ENCODE measurements at regions not wholly inside any gene's neighbourhood (a gene's known extent, or its start where the extent isn't known, plus 50 kb on each side); places are given as distances from the start of the nearest gene placed in this dataset.

- Histone ChIP-seq H3K27ac (ENCODE audit: control insufficient read depth, insufficient read depth, low read length) (no peak overlapping the region), H3K9me1 (ENCODE audit: control insufficient read depth, extremely low read depth, insufficient read depth, low read length) (no peaks in the 10 kb centered on the region), H3K79me2 (ENCODE audit: control insufficient read depth, insufficient read depth, low read length) (no peaks in the 10 kb centered on the region), H3K27me3 (ENCODE audit: control insufficient read depth, extremely low read depth, insufficient read depth, low read length) (no peaks in the 10 kb centered on the region), H3K36me3 (ENCODE audit: control insufficient read depth in 2 of 2, extremely low read depth in 1 of 2, insufficient read depth in 2 of 2, low read length in 2 of 2) (no peaks in the 10 kb centered on the region), H4K20me1 (ENCODE audit: control insufficient read depth, extremely low read depth, insufficient read depth, low read length) (no peaks in the 10 kb centered on the region), H2AFZ (ENCODE audit: control insufficient read depth, low read length) (no peak overlapping the region), H3K4me1 (ENCODE audit: control insufficient read depth, extremely low read depth, insufficient read depth, low read length) (no peaks in the 10 kb centered on the region), H3K4me2 (ENCODE audit: control insufficient read depth, extremely low read depth, insufficient read depth, low read depth, low read length) (no peak overlapping the region), H3K4me3 (ENCODE audit: control insufficient read depth in 2 of 3, extremely low read depth in 1 of 3, insufficient read depth in 2 of 3, low read depth in 1 of 3, low read length in 3 of 3) (no peak overlapping the region), H3K9ac (ENCODE audit: control insufficient read depth, extremely low read depth, insufficient read depth, low read length) (no peak overlapping the region), H3K9me3 (ENCODE audit: control insufficient read depth, low read depth, low read length) (no peaks in the 10 kb centered on the region)
- no peak for FAIRE-seq
- dilution Hi-C loops (cut with MboI; ENCODE audit: extremely low pct_ligation_motif_present, low sequenced_read_pairs), result no loop called here
- TF ChIP-seq EZH2 (IDR thresholded peaks at IDR 0.05; ENCODE audit: low read length) (no peak), CTCF (optimal IDR thresholded peaks at IDR 0.05 in 1 of 3, IDR thresholded peaks at IDR 0.05 in 1 of 3, conservative IDR thresholded peaks at IDR 0.05 in 1 of 3; ENCODE audit: extremely low read depth in 1 of 3, insufficient read depth in 2 of 3, low read length in 3 of 3) (no peak)
- DNase-seq (ENCODE audit: low read depth, low spot score), result no peak
These were observed 201.9 kb downstream of the DIPK2A start for GRCh38 chr3:144173491-144173890.

DNA sequence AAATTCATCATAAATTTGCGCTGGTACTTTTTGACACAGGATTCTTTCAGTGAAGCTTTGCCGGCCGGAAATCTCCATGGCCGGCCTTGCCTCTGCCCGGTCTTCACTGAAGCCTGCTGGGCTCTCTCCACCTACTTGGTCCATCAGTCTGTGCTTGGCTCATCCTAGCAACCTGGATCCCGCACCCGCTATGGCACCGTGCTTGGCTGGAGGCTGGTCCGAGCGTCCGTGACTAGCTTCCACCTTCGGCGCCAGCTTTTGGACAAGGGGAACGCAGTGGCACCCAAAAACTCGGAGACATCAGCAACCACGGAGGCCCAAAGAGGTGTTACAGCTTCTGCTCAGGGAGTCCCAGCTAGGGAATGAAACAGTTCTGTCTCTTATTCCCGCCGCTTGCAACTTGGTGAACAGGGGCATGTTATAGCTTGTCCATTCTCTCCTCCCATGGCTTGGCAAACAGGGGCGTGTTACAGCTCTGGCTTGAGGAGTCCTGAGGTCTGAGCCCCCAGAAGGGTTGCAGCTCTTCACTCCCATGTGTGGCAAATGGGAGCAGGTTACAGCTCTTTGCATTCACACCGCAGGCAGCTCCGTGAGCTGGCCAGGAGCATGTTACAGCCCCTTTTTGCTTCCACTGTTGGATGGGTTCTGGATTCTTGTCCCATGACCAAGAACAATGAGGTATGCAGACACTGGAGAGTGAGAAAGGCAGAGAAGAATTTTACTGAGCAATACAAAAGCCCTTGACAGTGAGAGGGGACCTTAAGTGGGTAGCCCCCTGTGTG lies 204.2 kb downstream of the DIPK2A start:
- Histone ChIP-seq H3K9ac (ENCODE audit: control insufficient read depth, extremely low read depth, insufficient read depth, low read length) (no peak overlapping the region), H3K79me2 (ENCODE audit: control insufficient read depth, insufficient read depth, low read length) (no peaks in the 10 kb centered on the region), H3K4me3 (ENCODE audit: control insufficient read depth in 2 of 3, extremely low read depth in 1 of 3, insufficient read depth in 2 of 3, low read depth in 1 of 3, low read length in 3 of 3) (no peak overlapping the region), H3K4me1 (ENCODE audit: control insufficient read depth, extremely low read depth, insufficient read depth, low read length) (no peaks in the 10 kb centered on the region), H3K9me1 (ENCODE audit: control insufficient read depth, extremely low read depth, insufficient read depth, low read length) (no peaks in the 10 kb centered on the region), H3K36me3 (ENCODE audit: control insufficient read depth in 2 of 2, extremely low read depth in 1 of 2, insufficient read depth in 2 of 2, low read length in 2 of 2) (no peaks in the 10 kb centered on the region), H3K4me2 (ENCODE audit: control insufficient read depth, extremely low read depth, insufficient read depth, low read depth, low read length) (no peak overlapping the region), H3K27ac (ENCODE audit: control insufficient read depth, insufficient read depth, low read length) (no peak overlapping the region), H4K20me1 (ENCODE audit: control insufficient read depth, extremely low read depth, insufficient read depth, low read length) (no peaks in the 10 kb centered on the region), H2AFZ (ENCODE audit: control insufficient read depth, low read length) (no peak overlapping the region), H3K27me3 (ENCODE audit: control insufficient read depth, extremely low read depth, insufficient read depth, low read length) (no peaks in the 10 kb centered on the region), H3K9me3 (ENCODE audit: control insufficient read depth, low read depth, low read length) (no peaks in the 10 kb centered on the region)
- TF ChIP-seq EZH2 (IDR thresholded peaks at IDR 0.05; ENCODE audit: low read length) (no peak), CTCF (optimal IDR thresholded peaks at IDR 0.05 in 1 of 3, IDR thresholded peaks at IDR 0.05 in 1 of 3, conservative IDR thresholded peaks at IDR 0.05 in 1 of 3; ENCODE audit: extremely low read depth in 1 of 3, insufficient read depth in 2 of 3, low read length in 3 of 3) (no peak)
- DNase-seq (ENCODE audit: low read depth, low spot score), result no peak
- dilution Hi-C loops (cut with MboI; ENCODE audit: extremely low pct_ligation_motif_present, low sequenced_read_pairs), result no loop called here
- FAIRE-seq, result no peak
